RPMI8226 (cell line): ENCODE measurements at regions not wholly inside any gene's neighbourhood (a gene's known extent, or its start where the extent isn't known, plus 50 kb on each side); places are given as distances from the start of the nearest gene placed in this dataset.

Source experiments
- DNase-seq: peaks from one replicate; pipeline ENCODE4 v3.0.0-alpha.2; 2015

DNA sequence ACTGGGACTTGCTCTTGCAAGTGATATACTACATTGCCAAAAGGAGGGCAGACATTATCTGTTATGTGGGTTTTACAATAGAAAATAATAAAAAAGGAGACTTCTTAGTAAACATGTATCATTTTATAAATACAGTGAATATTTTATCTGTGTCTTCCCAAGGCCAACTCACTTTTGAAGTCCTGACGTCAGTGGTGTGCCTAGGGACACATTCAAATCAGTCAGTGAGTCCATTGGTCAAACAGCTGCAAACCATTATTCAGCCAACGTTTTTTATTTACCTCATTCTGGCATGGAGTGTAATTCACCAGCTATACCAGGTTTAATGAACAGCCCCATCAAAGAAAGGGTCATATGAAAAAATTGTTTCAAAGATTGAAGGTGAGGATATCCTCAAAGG is 263.7 kb downstream of the IPMK start:
- DNase-seq, result no peak

DNA sequence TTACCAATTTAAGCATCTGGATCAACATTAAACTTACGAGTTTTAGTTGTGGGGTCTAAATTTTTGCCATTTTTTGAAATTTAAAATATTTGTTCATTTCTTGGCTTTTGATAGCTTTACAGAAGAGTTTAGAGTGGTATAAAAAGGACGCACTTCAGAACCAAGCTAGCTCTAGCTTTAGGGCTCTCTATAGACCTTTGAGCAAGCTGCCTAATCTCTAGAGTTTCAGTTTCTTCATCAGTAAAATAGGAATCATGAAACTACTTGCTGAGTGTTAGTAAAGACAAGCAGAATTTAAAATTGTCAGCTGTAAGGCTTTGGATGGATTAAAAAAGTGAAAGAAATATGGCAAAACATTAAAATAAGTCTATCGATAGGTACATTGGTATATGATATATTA is 266.5 kb downstream of the IPMK start:
- no peak for DNase-seq

GRCh38 chr10:57996536-57996935 is 271.2 kb downstream of the IPMK start:
- no peak for DNase-seq

DNA sequence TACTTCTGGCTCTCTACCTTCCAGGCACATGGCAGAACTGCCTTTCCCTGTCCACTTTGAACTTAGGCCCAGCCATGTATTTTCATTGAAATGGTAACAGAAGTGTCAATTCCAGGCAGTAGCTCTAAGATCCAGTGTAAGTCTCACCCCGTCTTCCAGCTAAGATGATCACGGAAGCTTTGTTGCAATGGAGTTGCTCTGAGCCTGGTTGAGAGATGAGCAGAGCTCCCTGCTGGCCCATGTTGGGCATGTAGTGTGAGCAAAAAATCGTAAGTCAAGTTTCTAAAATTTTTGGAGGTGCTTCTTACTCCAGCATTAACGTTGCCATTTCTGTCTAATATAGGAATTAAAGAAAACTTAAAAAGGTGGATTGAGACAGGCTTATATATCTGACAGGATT is 274.4 kb downstream of the IPMK start:
- DNase-seq, result no peak

DNA sequence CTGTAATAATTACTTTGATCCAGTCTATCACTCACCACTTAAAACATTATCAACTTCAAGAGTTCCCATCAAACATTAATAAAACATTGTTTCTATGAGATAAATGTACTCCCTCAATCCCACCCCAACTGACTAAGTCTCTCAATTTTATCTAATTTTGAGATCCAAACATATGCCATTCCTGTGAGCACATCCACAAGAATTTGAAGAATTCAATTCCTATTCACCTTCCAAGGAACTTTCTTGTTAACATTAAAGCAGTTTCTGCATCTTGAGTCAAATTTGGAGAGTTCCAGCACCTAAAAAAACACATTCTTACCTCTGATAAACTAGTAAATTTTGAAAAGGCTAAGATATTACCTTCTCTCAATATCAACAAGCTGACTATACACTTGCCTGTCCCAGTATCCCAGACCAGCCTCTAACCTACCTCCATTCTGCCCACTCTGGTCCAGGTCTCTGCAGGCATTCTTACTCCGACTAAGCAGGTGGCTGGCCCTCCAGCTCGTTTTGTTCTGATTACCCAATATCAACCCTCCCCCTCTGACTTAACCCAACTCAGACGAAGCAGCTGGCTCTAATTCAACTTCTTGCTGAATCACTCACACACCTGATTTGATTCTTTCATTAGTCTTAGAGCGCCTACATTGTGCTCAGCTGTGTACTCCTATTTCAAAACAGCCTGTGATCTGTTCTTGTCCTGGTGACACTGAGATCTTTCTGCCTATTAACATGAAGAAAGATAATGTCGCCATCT is 275.2 kb downstream of the IPMK start:
- no peak for DNase-seq

DNA sequence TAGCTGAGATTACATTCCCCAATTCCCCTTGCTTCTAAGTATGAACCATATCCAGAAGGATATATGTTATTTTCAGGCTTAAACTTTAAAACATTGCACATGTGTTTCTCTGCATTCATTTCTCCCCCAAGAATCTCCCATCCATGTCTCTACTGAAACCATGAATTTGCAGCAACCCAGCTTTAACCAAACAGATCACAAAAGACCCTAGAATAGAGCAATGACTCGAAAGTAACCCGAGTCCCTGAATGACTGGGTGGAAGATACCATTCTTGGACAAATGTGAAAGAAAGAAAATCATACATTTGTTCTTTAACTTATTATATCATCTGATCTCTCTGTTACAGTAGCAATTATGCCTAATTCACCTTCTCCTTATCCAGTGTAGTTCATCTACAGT is 278.7 kb downstream of the IPMK start:
- DNase-seq, result no peak

DNA sequence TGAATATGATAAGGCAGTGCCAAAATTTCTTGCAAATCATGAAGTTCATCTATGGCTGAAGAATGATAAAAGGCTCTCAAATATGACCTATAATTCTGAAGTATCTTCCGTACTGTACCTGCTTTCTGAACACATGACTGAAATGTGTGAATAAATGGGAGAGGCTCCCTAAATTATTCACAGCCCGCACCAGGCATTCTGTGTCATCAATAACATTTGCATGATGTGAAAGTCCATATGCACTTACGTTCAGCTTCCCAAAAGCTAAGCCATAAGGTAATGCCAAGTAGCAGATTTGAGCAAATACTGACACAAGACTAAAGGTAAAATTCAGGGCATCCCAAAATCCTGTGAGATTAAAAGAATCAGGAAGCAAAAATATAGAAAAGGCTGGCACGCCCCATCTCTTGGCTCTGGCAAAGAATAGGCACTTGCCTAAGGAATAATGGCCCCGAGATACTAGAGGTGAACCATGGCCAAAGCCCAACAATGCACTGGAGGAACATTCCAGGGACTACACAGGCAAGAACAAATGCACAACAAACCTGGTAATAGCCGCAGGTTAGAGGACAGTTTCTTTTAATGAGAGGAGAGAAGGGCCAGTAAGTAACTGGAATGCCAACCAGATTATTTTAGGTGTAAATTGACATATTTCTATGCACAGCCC is 280.5 kb downstream of the IPMK start:
- no peak for DNase-seq

DNA sequence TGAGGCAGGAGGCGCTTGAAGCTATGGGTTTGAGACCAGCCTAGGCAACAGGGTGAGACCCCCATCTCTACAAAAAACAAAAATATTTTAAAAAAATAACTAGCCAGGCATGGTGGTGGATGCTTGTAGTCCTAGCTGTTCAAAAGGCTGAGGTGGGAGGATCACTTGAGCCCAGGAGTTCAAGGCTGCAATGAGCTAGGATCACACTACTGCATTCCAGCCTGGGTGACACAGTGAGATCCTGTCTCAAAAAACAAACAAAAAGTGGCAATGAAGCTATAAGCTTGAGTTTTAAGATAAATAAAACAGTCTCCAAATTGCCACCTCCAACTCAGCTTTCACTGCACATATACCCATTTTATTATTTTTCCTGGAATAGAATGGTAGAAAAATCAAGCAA is 281.3 kb downstream of the IPMK start:
- no peak for DNase-seq

DNA sequence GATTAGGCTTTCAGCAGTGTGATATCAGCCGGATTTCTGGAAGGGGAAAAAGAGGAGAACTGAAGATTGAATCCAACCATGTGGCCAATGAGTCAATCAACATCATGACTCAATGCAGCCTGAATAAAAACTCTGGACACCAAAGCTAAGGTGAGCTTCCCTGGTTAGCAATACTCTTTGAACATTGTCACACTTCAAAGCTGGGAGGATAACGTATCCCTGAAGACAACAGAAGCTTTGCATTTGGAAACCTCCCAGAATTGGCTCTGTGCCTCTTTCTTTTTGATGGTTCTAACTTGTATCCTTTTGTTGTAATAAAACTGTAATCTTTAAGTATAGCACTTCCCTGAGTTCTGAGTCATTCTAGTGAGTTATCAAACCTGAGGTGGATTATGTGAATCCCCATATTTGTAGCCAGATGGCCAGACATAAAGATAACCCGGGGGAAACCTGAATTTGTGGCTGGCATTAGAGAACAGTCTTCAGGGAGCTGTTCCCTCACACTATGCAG is 284.4 kb downstream of the IPMK start:
- no peak for DNase-seq

DNA sequence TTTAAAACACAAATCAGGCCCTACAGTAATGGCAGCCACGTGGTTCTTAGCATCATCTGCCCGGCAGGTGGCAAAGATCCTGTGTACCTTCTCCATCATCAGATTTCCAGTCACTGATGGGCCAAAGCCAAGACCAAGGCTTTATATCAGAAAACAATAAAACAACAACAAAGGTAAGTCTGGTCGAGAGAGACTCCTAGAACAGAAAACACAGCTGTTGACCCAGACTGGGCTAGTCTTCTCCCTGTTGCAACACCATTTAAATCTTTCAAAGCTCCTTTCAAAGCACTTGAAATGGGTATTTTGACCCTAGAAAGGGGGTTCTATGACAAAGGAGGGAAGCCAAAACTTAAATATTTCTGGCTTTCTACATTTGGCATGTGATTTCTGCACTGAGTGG is 285.6 kb downstream of the IPMK start:
- DNase-seq, result no peak

- DNase-seq, result no peak
Measured at GRCh38 chr10:57979956-57980355, 287.7 kb downstream of the IPMK start.

DNA sequence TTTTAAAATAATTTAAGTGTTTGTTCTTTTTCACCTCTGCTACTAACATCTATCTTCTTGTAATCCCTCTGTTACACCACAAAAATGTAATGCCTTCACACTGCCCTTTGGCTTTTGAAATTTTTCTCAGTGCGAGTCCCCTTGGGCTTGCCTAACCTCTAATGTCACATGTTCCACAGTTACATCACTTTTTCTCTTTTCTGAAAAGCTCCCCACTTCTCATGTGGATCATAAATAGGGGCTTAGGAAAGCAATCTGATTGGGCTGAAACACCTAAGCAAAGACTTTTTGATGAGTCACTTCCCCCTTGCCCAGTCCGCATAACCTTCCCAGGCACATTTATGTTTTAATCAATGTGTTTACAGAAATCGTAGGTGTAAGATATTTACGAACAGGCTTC is 288.2 kb downstream of the IPMK start:
- no peak for DNase-seq

DNA sequence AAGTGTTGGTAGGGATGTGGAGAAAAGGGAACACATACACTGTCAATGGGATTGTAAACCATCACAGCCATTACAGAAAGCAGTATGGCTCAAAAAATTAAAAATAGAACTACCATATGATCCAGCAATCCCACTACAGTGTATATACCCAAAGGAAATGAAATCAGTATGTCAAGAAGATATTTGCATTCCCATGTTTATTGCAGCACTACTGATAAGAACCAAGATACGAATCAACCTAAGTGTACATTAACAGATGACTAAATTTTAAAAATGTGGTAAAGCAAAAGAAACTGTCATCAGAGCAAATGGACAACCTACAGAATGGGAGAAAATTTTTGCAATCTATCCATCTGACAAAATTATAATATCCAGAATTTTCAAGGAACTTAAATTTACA is 290.4 kb downstream of the IPMK start:
- no peak for DNase-seq

DNA sequence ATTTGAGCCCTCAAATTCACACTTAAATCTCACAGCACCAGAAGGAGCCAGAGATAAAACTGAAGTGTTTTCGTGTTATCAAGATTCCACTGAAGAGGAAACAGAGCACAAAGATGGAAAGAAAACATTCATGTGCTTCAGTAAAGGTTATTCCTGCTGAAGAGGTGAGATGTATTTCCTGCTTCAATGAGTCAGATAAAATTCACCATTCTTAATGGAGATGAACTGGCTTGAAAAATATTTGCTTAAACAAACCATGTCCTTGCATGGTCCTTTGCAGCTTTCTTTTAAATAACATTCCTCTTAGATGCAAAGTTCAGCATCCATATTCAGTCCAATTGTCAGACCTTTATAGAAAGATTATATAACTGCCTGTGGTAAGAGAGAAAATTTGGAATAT is 294.2 kb downstream of the IPMK start:
- DNase-seq, result no peak

GRCh38 chr10:57972783-57973182 is 294.9 kb downstream of the IPMK start:
- DNase-seq, result no peak

DNA sequence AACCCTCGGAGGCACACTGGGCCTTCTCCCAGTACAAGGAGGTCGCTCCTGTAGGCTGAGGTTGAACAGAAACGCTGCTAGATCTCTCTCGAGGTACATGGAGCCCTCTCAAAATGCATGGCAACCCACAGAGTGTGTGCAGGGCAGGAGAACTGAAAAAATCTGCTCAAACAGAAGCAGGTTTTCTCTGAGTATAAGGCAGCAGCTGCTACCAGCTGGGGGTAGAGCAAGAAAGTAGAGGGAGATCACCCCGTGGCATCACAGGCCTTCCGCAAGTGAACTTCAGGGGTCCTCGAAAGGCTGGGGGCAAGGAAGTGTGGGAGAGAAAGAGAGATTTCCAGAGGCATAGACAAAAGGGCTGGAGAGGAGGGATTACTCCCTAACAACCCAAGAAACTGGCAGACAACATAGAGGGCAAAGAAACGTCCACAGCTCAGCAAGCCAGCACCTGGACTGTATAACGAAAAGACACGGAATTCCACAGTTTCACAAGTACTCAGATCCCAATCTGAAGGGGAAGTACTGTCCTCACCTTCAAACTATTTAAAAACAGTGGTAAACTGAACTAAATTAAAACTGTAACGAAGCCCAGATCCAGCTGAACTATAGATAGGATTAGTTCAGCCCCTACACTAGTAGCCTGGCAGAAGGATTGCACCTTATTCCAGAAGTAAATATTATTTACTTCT is 299.2 kb downstream of the IPMK start:
- DNase-seq, result no peak

DNA sequence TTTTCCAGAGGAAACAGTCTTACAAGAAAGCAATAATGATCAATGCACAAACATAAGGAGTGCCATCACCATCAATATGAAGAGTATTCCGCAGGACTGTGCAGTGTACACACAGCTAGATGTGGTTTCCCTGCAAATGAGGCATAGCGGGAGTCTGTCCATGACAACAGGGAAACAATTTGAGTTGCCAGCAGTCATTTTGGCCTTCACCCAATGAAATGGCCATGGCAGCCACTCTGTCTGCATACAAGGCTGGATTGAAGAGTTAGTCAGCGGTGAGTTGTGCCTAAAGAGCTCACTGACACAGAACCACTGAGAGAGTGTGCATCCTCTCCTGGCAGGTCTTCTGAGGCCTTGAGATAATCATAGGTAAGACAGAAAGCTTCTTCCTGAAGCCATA is 303.3 kb downstream of the IPMK start:
- no peak for DNase-seq

DNA sequence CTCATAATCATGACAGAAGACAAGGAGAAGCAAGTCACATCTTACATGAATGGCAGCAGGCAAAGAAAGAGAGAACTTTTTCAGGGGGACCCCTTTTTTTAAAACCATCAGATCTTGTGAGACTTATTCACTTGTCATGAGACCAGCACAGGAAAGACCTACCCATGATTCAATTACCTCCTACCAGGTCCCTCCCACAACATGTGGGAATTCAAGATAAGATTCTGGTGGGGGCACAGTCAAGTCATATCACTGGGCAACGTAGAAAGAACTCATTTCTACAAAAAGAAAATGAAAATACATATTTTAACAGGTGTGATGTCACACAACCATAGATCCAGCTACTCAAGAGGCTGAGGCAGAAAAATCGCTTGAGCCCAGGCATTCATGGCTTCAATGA is 304.1 kb downstream of the IPMK start:
- DNase-seq, result no peak

- no peak for DNase-seq
Measured at GRCh38 chr10:57962839-57963238, 304.9 kb downstream of the IPMK start.

DNA sequence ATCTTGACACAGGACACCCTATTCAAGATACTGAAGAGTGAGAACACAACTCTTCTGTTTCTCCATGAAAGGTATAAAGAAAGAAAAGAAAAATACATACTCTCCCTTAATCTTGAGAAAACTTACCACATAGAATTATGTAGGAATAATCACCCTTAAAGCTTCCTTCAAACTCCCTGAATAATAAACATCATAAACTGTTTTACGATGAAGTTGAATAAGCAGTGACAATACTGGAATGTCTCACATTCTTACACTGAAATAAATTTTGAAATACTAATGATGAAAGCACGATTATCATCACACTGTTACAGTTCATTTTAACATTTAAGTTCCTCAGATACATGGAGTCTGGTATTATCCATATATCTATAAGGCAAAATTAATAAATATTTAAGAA is 306.2 kb downstream of the IPMK start:
- DNase-seq, result no peak

DNA sequence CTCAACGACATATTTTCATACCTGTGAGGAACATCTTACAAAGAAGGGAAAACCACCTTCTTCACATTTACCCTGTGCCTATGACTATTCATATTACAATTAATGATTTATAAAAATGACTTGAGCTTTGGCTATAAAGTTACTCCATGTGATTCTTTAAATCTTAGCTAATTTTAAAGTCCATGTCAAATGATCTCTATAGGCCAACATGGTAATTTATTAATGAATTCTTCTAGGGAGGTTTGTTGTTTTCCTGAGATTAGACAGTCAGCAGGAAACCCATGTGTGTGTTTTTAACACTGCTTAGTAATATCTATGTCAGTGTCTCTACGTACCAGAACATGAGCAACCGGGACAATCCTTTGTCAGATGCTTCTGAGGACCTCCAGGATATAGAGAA is 307.3 kb downstream of the IPMK start:
- DNase-seq, result no peak

GRCh38 chr10:57959318-57960006 is 308.2 kb downstream of the IPMK start:
- DNase-seq, result no peak

GRCh38 chr10:57955076-57955475 is 312.6 kb downstream of the IPMK start:
- DNase-seq, result no peak

- DNase-seq, result no peak
Measured at GRCh38 chr10:57952741-57953140, 315.0 kb downstream of the IPMK start.
